IPS DF 6.9 (cell line): ENCODE measurements at regions not wholly inside any gene's neighbourhood (a gene's known extent, or its start where the extent isn't known, plus 50 kb on each side); places are given as distances from the start of the nearest gene placed in this dataset.

Experiments used
- DNase-seq: peaks from one replicate; pipeline ENCODE4 v3.0.0-alpha.2; 2013; ENCODE audit warnings: low read depth, low spot score
- H3K27ac ChIP-seq: one replicate; pipeline ENCODE4 v1.5.1; 2013; ENCODE audit warnings: low read length, control low read depth
- H3K27me3 ChIP-seq: 2 replicates; pipeline ENCODE4 v1.6.1; 2013; ENCODE audit warnings: mild to moderate bottlenecking, low read length; ENCODE audit not compliant: control insufficient read depth, insufficient read depth
- H3K36me3 ChIP-seq: 2 replicates; pipeline ENCODE4 v1.6.1; 2013; ENCODE audit warnings: low read length; ENCODE audit not compliant: control insufficient read depth, insufficient read depth
- H3K4me1 ChIP-seq: 2 replicates; pipeline ENCODE4 v1.6.1; 2013; ENCODE audit warnings: low read length; ENCODE audit not compliant: control insufficient read depth, insufficient read depth
- H3K4me3 ChIP-seq: 2 replicates; pipeline ENCODE4 v1.5.1; 2013; ENCODE audit warnings: mild to moderate bottlenecking, low read length
- H3K9me3 ChIP-seq: 2 replicates; pipeline ENCODE4 v1.6.1; 2013; ENCODE audit warnings: low read length, inconsistent platforms; ENCODE audit not compliant: control insufficient read depth, insufficient read depth
- WGBS: extraction: QIAGEN DNeasy Blood & Tissue Kit; methylation state at CpG from one replicate; pipeline ENCODE4 v1.1.7; 2013; ENCODE audit warnings: mixed read lengths, missing lambda C conversion rate; ENCODE audit not compliant: insufficient read length, insufficient coverage; 5-methylcytosine and 5-hydroxymethylcytosine counted together

GRCh38 chr1:207264663-207265252, 56.7 kb upstream of the CD55 start:
- Histone ChIP-seq H3K27me3 (no peaks in the 10 kb centered on the region), H3K4me1 (no peaks in the 10 kb centered on the region), H3K9me3 (no peaks in the 10 kb centered on the region), H3K4me3 (no peak overlapping the region), H3K27ac (no peak overlapping the region), H3K36me3 (no peaks in the 10 kb centered on the region)
- no peak for DNase-seq
- no CpG with 5 or more reads among the region's 3 CpGs for WGBS

DNA sequence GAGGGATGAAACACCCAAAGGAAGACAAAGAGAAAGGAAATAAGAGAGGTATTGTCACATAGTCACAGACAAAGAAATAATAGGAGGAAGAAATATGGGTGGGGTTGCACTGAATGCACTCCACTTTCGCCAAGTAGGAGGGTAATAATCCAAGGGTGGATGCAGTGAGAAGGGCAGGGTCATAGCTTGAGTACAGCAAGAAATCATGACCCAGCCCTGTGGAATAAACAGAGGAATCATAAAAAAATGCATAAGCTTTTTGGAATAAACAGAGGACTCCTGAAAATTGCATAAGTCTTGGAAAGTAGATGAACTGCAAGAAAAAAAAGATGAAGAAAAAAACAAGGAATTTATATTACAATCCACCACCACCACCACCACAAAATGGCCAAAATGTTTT, 53.1 kb upstream of the CD55 start:
- no peaks in the 10 kb centered on the region for H3K9me3 ChIP-seq
- no peak for DNase-seq

GRCh38 chr1:207268753-207269511, 52.5 kb upstream of the CD55 start:
- no peaks in the 10 kb centered on the region for H3K27me3 ChIP-seq
- no peak overlapping the region for H3K27ac ChIP-seq
- H3K4me3 ChIP-seq = no peak overlapping the region
- no peaks in the 10 kb centered on the region for H3K4me1 ChIP-seq
- H3K36me3 ChIP-seq = no peaks in the 10 kb centered on the region
- H3K9me3 ChIP-seq = no peaks in the 10 kb centered on the region
- WGBS = no CpG with 5 or more reads among the region's 5 CpGs
- DNase-seq = no peak

More for the DNA sequence above, 53.1 kb upstream of the CD55 start:
- no peak overlapping the region for H3K4me3 ChIP-seq
- H3K27me3 ChIP-seq = no peaks in the 10 kb centered on the region
- no peaks in the 10 kb centered on the region for H3K36me3 ChIP-seq
- H3K4me1 ChIP-seq = no peaks in the 10 kb centered on the region
- no CpG with 5 or more reads among the region's 1 CpG for WGBS
- no peak overlapping the region for H3K27ac ChIP-seq
